ENCODE measurements at regions not wholly inside any gene's neighbourhood (a gene's known extent, or its start where the extent isn't known, plus 50 kb on each side); places are given as distances from the start of the nearest gene placed in this dataset.

DNA sequence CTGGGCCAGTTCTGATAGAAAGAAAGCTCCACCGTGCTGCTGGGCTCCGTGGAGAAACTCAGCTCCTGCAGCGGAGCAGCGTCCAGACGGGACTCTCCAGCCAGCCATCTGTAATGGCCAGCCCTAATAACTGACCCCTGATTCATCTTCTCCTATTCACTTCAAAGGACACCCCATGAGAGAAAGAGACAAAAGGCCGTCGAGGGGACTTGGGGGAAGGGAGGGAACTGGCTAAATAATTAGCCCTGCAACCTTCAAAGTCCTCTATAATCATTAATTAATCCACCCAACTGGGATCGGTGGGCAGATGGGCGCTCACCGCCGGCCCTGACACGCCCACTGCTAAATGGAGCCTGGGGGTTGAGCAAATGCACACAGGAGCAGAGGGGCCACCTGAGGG lies 512.4 kb downstream of the CD83 start:
- H3K4me3 Mint-ChIP-seq, result no peak overlapping the region
- DNase-seq (ENCODE audit: low spot score), result no peak
- Histone ChIP-seq H3K79me2 (replicated peaks; ENCODE audit: insufficient read depth) (no peaks in the 10 kb centered on the region), H2AFZ (no peak overlapping the region), H3K4me1 (ENCODE audit: insufficient read depth) (peaks cover 10% of the 10 kb centered on the region), H3K4me2 (no peak overlapping the region), H4K20me1 (replicated peaks; ENCODE audit: insufficient read depth) (no peaks in the 10 kb centered on the region), H3K9me2 (ENCODE audit: insufficient read depth) (0 out of 2 replicates have a peak, but pooled peaks cover 4% of the 10 kb centered on the region), H3K27me3 (ENCODE audit: insufficient read depth) (no peaks in the 10 kb centered on the region), H3K27ac (ENCODE audit: low read depth) (no peak overlapping the region), H3F3A (replicated peaks; ENCODE audit: low read depth) (no peaks in the 10 kb centered on the region; the same call in 1 of the 2 replicates), H3K4me3 (no peak overlapping the region), H3K36me3 (ENCODE audit: insufficient read depth) (no peaks in the 10 kb centered on the region)
- H3K4me1 Mint-ChIP-seq, result peaks cover 24% of the 10 kb centered on the region
- peaks cover 9% of the 10 kb centered on the region; the same call in 1 of the 3 replicates for H3K9me3 Mint-ChIP-seq
- no peak overlapping the region for H3K27ac Mint-ChIP-seq
- TF ChIP-seq, protein P1, sequence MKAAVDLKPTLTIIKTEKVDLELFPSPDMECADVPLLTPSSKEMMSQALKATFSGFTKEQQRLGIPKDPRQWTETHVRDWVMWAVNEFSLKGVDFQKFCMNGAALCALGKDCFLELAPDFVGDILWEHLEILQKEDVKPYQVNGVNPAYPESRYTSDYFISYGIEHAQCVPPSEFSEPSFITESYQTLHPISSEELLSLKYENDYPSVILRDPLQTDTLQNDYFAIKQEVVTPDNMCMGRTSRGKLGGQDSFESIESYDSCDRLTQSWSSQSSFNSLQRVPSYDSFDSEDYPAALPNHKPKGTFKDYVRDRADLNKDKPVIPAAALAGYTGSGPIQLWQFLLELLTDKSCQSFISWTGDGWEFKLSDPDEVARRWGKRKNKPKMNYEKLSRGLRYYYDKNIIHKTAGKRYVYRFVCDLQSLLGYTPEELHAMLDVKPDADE (IDR thresholded peaks at IDR 0.05), result no peak
- TF ChIP-seq, protein P2, sequence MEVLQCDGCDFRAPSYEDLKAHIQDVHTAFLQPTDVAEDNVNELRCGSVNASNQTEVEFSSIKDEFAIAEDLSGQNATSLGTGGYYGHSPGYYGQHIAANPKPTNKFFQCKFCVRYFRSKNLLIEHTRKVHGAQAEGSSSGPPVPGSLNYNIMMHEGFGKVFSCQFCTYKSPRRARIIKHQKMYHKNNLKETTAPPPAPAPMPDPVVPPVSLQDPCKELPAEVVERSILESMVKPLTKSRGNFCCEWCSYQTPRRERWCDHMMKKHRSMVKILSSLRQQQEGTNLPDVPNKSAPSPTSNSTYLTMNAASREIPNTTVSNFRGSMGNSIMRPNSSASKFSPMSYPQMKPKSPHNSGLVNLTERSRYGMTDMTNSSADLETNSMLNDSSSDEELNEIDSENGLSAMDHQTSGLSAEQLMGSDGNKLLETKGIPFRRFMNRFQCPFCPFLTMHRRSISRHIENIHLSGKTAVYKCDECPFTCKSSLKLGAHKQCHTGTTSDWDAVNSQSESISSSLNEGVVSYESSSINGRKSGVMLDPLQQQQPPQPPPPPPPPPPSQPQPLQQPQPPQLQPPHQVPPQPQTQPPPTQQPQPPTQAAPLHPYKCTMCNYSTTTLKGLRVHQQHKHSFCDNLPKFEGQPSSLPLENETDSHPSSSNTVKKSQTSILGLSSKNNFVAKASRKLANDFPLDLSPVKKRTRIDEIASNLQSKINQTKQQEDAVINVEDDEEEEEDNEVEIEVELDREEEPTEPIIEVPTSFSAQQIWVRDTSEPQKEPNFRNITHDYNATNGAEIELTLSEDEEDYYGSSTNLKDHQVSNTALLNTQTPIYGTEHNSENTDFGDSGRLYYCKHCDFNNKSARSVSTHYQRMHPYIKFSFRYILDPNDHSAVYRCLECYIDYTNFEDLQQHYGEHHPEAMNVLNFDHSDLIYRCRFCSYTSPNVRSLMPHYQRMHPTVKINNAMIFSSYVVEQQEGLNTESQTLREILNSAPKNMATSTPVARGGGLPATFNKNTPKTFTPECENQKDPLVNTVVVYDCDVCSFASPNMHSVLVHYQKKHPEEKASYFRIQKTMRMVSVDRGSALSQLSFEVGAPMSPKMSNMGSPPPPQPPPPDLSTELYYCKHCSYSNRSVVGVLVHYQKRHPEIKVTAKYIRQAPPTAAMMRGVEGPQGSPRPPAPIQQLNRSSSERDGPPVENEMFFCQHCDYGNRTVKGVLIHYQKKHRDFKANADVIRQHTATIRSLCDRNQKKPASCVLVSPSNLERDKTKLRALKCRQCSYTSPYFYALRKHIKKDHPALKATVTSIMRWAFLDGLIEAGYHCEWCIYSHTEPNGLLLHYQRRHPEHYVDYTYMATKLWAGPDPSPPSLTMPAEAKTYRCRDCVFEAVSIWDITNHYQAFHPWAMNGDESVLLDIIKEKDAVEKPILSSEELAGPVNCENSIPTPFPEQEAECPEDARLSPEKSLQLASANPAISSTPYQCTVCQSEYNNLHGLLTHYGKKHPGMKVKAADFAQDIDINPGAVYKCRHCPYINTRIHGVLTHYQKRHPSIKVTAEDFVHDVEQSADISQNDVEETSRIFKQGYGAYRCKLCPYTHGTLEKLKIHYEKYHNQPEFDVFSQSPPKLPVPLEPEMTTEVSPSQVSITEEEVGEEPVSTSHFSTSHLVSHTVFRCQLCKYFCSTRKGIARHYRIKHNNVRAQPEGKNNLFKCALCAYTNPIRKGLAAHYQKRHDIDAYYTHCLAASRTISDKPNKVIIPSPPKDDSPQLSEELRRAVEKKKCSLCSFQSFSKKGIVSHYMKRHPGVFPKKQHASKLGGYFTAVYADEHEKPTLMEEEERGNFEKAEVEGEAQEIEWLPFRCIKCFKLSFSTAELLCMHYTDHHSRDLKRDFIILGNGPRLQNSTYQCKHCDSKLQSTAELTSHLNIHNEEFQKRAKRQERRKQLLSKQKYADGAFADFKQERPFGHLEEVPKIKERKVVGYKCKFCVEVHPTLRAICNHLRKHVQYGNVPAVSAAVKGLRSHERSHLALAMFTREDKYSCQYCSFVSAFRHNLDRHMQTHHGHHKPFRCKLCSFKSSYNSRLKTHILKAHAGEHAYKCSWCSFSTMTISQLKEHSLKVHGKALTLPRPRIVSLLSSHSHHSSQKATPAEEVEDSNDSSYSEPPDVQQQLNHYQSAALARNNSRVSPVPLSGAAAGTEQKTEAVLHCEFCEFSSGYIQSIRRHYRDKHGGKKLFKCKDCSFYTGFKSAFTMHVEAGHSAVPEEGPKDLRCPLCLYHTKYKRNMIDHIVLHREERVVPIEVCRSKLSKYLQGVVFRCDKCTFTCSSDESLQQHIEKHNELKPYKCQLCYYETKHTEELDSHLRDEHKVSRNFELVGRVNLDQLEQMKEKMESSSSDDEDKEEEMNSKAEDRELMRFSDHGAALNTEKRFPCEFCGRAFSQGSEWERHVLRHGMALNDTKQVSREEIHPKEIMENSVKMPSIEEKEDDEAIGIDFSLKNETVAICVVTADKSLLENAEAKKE (CRISPR knock-in tag; IDR thresholded peaks at IDR 0.05), result no peak
- TF ChIP-seq EZH2 (IDR thresholded peaks at IDR 0.05; ENCODE audit: low read depth, unreplicated experiment), result no peak
- no peak for TF ChIP-seq REST (IDR thresholded peaks at IDR 0.05; ENCODE audit: unreplicated experiment)
- TF ChIP-seq STAT1 (IDR thresholded peaks at IDR 0.05; ENCODE audit: unreplicated experiment), result no peak
- TF ChIP-seq NANOG (IDR thresholded peaks at IDR 0.05; ENCODE audit: borderline replicate concordance), result no peak
- TF ChIP-seq ZNF114 (CRISPR knock-in tag; IDR thresholded peaks at IDR 0.05), result no peak
- no peak for TF ChIP-seq CTCF (conservative IDR thresholded peaks at IDR 0.05; ENCODE audit: low read depth in 2 of 2)
- TF ChIP-seq CREB1 (CRISPR knock-in tag; IDR thresholded peaks at IDR 0.05; ENCODE audit: low read depth), result no peak
- TF ChIP-seq JUNB (IDR thresholded peaks at IDR 0.05; ENCODE audit: unreplicated experiment), result no peak
- H3K36me3 Mint-ChIP-seq (ENCODE audit: low read depth), result peaks cover 4% of the 10 kb centered on the region; the same call in 2 of the 3 replicates
- H3K27me3 Mint-ChIP-seq (ENCODE audit: insufficient read depth, low read depth, poor library complexity), result peaks cover 10% of the 10 kb centered on the region
- ATAC-seq, result no peak
